K562 (cell line): ENCODE measurements at regions not wholly inside any gene's neighbourhood (a gene's known extent, or its start where the extent isn't known, plus 50 kb on each side); places are given as distances from the start of the nearest gene placed in this dataset.

Experiments used
- ATAC-seq: fragments of 200-7000 bp; cut with Tn5 transposase; 3 replicates; pipeline ENCODE4 v1.9.1; 2020; ENCODE audit warnings: moderate library complexity
- BruUV-seq: library from RNA; stranded (reverse); fragments of 400-500 nt; replicated peaks from 2 replicates; lab custom pipeline; 2021; lab: Mats Ljungman, UMichigan
- CTCF ChIA-PET: fragments of 300-600 bp; formaldehyde crosslinking; extraction: SDS; loops from one replicate; lab custom pipeline; 2021; ENCODE audit warnings: low intra/inter-chr PET ratio; lab: Yijun Ruan, JAX
- POLR2A ChIA-PET: fragments of 300-600, 350-650 bp; sonication (Branson Sonifier 250); formaldehyde crosslinking; extraction: SDS; loops from one replicate; lab custom pipeline; 2021; ENCODE audit warnings: antibody characterized with exemption, inconsistent platforms; lab: Yijun Ruan, JAX
- DNase-seq, 4 experiments: peaks; one replicate each; pipeline versions ENCODE4 v3.0.0 to v3.0.0-alpha.2; 2011 to 2018; ENCODE audit warnings: low spot score in 3 of 4, mixed read lengths in 3 of 4; ENCODE audit errors: extremely low read depth in 1 of 4
- FAIRE-seq: peaks from 2 replicates; lab custom pipeline; 2011; peaks lifted over from hg19 to GRCh38; lab: Jason Lieb, UNC
- H2AFZ ChIP-seq: 2 replicates; pipeline ENCODE4 v1.6.0; 2011; ENCODE audit warnings: low read depth, low read length, control low read depth, inconsistent platforms
- H3K27ac ChIP-seq: fragments of 200-600 bp; 3 replicates; pipeline ENCODE4 v1.8.0; 2011; ENCODE audit warnings: low read depth, mild to moderate bottlenecking, control low read depth, inconsistent platforms, low read length, moderate library complexity, mixed read lengths; ENCODE audit errors: extremely low read depth
- H3K27me3 ChIP-seq, 2 experiments: fragments of 300-600 bp in 1 of 2; 2 replicates in 1 of 2; 3 replicates in 1 of 2; pipeline versions ENCODE4 v1.6.0 to v1.8.0; 2011; ENCODE audit warnings: inconsistent platforms in 2 of 2, low read length in 2 of 2, mild to moderate bottlenecking in 1 of 2, mixed read lengths in 1 of 2, moderate library complexity in 1 of 2; ENCODE audit not compliant: control insufficient read depth in 2 of 2, insufficient read depth in 2 of 2
- H3K36me3 ChIP-seq: fragments of 300-600 bp; 3 replicates; pipeline ENCODE4 v1.8.0; 2011; ENCODE audit warnings: mild to moderate bottlenecking, low read length, inconsistent platforms; ENCODE audit not compliant: control insufficient read depth, insufficient read depth
- H3K4me1 ChIP-seq, 2 experiments: fragments of 200-600 bp in 1 of 2; replicated peaks in 1 of 2; 2 replicates in 1 of 2; 3 replicates in 1 of 2; pipeline versions ENCODE4 v1.5.1 to v1.8.0; 2011; ENCODE audit warnings: inconsistent platforms in 2 of 2, low read length in 2 of 2, mild to moderate bottlenecking in 1 of 2, mixed read lengths in 1 of 2, moderate library complexity in 1 of 2; ENCODE audit not compliant: control insufficient read depth in 2 of 2, insufficient read depth in 2 of 2
- H3K4me2 ChIP-seq: 2 replicates; pipeline ENCODE4 v1.6.1; 2011; ENCODE audit warnings: low read length, control low read depth, inconsistent platforms, mixed read lengths; ENCODE audit not compliant: insufficient read depth
- H3K4me3 ChIP-seq: fragments of 200-600 bp; sonication (generic), shearing (Covaris generic); 2 replicates; pipeline ENCODE4 v1.5.1; 2016; ENCODE audit warnings: control low read depth, inconsistent platforms
- H3K79me2 ChIP-seq: fragments of 200-600 bp; 3 replicates; pipeline ENCODE4 v1.8.0; 2011; ENCODE audit warnings: low read length, inconsistent platforms; ENCODE audit not compliant: control insufficient read depth, insufficient read depth
- H3K9ac ChIP-seq, 2 experiments: 2 replicates each; pipeline versions ENCODE4 v1.6.0 to v1.6.1; 2011; ENCODE audit warnings: low read depth in 2 of 2, low read length in 2 of 2, control low read depth in 1 of 2, inconsistent platforms in 1 of 2, mild to moderate bottlenecking in 1 of 2, mixed read lengths in 1 of 2; ENCODE audit not compliant: insufficient read depth in 1 of 2
- H3K9me1 ChIP-seq: one replicate; pipeline ENCODE4 v1.6.0; 2011; ENCODE audit warnings: inconsistent platforms, mild to moderate bottlenecking, low read length, moderate library complexity; ENCODE audit not compliant: control insufficient read depth, insufficient read depth
- H3K9me3 ChIP-seq: replicated peaks from 2 replicates; pipeline ENCODE4 v1.5.1; 2011; ENCODE audit warnings: low read depth, low read length, inconsistent platforms; ENCODE audit not compliant: control insufficient read depth, insufficient read depth
- H4K20me1 ChIP-seq: replicated peaks from 2 replicates; pipeline ENCODE4 v1.6.1; 2011; ENCODE audit warnings: low read length, inconsistent platforms, mixed read lengths; ENCODE audit not compliant: control insufficient read depth, insufficient read depth
- AFF4 ChIP-seq: sonication (generic); formaldehyde crosslinking; IDR thresholded peaks from 2 replicates; pipeline ENCODE4 v1.8.0; 2023; ENCODE audit warnings: mild to moderate bottlenecking, missing genetic modification reagents
- CREBBP ChIP-seq: IDR thresholded peaks from one replicate; pipeline ENCODE4 v1.6.1; 2012; ENCODE audit warnings: low read depth, mild to moderate bottlenecking, control low read depth, inconsistent platforms, low read length
- FOXM1 ChIP-seq, 2 experiments: fragments of 450-650 bp in 1 of 2; sonication (generic) in 1 of 2; formaldehyde crosslinking in 1 of 2; IDR thresholded peaks; 2 replicates each; pipeline versions ENCODE4 v1.6.1 to v1.9.0; 2017 to 2022; ENCODE audit warnings: low read depth in 2 of 2, mild to moderate bottlenecking in 2 of 2, missing genetic modification reagents in 1 of 2, moderate library complexity in 1 of 2
- GTF3C2 ChIP-seq: IDR thresholded peaks from 3 replicates; pipeline ENCODE4 v1.6.1; 2011; ENCODE audit warnings: borderline replicate concordance, mild to moderate bottlenecking, moderate library complexity; ENCODE audit not compliant: insufficient read length; ENCODE audit errors: extremely low read depth
- MXI1 ChIP-seq: IDR thresholded peaks from 2 replicates; pipeline ENCODE4 v1.6.1; 2011; ENCODE audit warnings: low read depth, mild to moderate bottlenecking, improper control_type of control experiment, low read length
- NFATC3 ChIP-seq: fragments of 450-650 bp; IDR thresholded peaks from 2 replicates; pipeline ENCODE4 v1.6.1; 2017; ENCODE audit warnings: mild to moderate bottlenecking
- RBM22 ChIP-seq: fragments of 200-400 bp; formaldehyde crosslinking; IDR thresholded peaks from 2 replicates; pipeline ENCODE4 v1.6.1; 2018; ENCODE audit warnings: low read length, low read depth; ENCODE audit not compliant: poor library complexity, severe bottlenecking
- RNF2 ChIP-seq: sonication (generic); IDR thresholded peaks from 2 replicates; pipeline ENCODE4 v1.6.1; 2016
- TGIF2 ChIP-seq: sonication (generic); formaldehyde crosslinking; IDR thresholded peaks from 2 replicates; pipeline ENCODE4 v1.8.1; 2022; ENCODE audit warnings: mild to moderate bottlenecking, missing genetic modification reagents, moderate library complexity
- TSC22D4 ChIP-seq: fragments of 450-650 bp; IDR thresholded peaks from 2 replicates; pipeline ENCODE4 v1.6.1; 2016; ENCODE audit warnings: missing genetic modification characterization, missing biosample characterization, control low read depth
- XRCC3 ChIP-seq: fragments of 450-650 bp; IDR thresholded peaks from 2 replicates; pipeline ENCODE4 v1.6.1; 2017; ENCODE audit warnings: mild to moderate bottlenecking, moderate library complexity
- ZNF354B ChIP-seq: fragments of 250-450 bp; sonication (Bioruptor Pico); IDR thresholded peaks from 2 replicates; pipeline ENCODE4 v1.4.0; 2020
- ZNF740 ChIP-seq, 3 experiments: fragments of 200-800 bp in 1 of 3; sonication (Bioruptor generic) in 1 of 3; sonication (generic) in 1 of 3; formaldehyde crosslinking in 1 of 3; IDR thresholded peaks; 2 replicates each; pipeline versions ENCODE4 v1.6.1 to v1.8.0; 2016 to 2022; ENCODE audit warnings: mild to moderate bottlenecking in 2 of 3, missing compliant biosample characterization in 2 of 3, missing genetic modification characterization in 2 of 3, missing genetic modification reagents in 1 of 3
- WGBS: fragments of 100-300 bp; shearing (Covaris generic); methylation state at CpG from one replicate; pipeline ENCODE4 v1.1.6; 2016; ENCODE audit warnings: low coverage, mixed read lengths; ENCODE audit not compliant: insufficient coverage; ENCODE audit errors: missing lambda C conversion rate; 5-methylcytosine and 5-hydroxymethylcytosine counted together
- in situ Hi-C: fragments of 300-500 bp; cut with MboI; formaldehyde crosslinking; loops from 4 replicates; pipeline ENCODE4 v1.15.0; 2018; ENCODE audit warnings: inconsistent platforms, mixed read lengths
- intact Hi-C: fragments of 100-400 bp; cut with micrococcal nuclease; formaldehyde crosslinking; loops from 2 replicates; pipeline ENCODE4 v1.14.2; 2022

- H3K36me3 ChIP-seq = no peaks in the 10 kb centered on the region
- FAIRE-seq (no peak), ATAC-seq (no peak), DNase-seq (no peak)
- no peak overlapping the region for H3K9ac ChIP-seq
- H3K79me2 ChIP-seq = no peaks in the 10 kb centered on the region; the same call in 2 of the 3 replicates
- H3K9me3 ChIP-seq = no peaks in the 10 kb centered on the region
- peaks cover 0 to 4% of the 10 kb centered on the region in 2 experiments; a peak in 1 of 5 replicates for H3K4me1 ChIP-seq
- H3K4me2 ChIP-seq = no peak overlapping the region
- no peak overlapping the region for H3K4me3 ChIP-seq
- H4K20me1 ChIP-seq = no peaks in the 10 kb centered on the region
- in situ Hi-C loops = no loop called here
- no peak overlapping the region for H2AFZ ChIP-seq
- intact Hi-C loops = no loop called here
- 33% methylated on average over 4 of the region's 4 CpGs for WGBS
- no peak overlapping the region for H3K27ac ChIP-seq
- ChIA-PET CTCF (no interaction called here), POLR2A (no interaction called here)
- no TSS peak for BruUV-seq
- no peaks in the 10 kb centered on the region for H3K9me1 ChIP-seq
- H3K27me3 ChIP-seq = no peaks in the 10 kb centered on the region
- TF ChIP-seq TSC22D4 (no peak), TGIF2 (CRISPR knock-in tag) (no peak), CREBBP (no peak), RNF2 (no peak), ZNF740 (CRISPR knock-in tag; IDR thresholded peaks at IDR 0.05) (no peak), ZNF740 (tag; IDR thresholded peaks at IDR 0.05) (no peak), RBM22 (no peak), AFF4 (CRISPR knock-in tag) (no peak), ZNF354B (CRISPR knock-in tag) (no peak), NFATC3 (no peak), GTF3C2 (no peak), XRCC3 (no peak), MXI1 (no peak), FOXM1 (IDR thresholded peaks at IDR 0.05; ENCODE audit: low read depth) (no peak), FOXM1 (CRISPR knock-in tag; IDR thresholded peaks at IDR 0.05; ENCODE audit: low read depth) (no peak)
These were observed 53.1 kb upstream of the ZFP64 start for GRCh38 chr20:52244702-52245101.
